Neuron (in vitro differentiated cells): ENCODE measurements at regions not wholly inside any gene's neighbourhood (a gene's known extent, or its start where the extent isn't known, plus 50 kb on each side); places are given as distances from the start of the nearest gene placed in this dataset.

Source experiments
- H2AFZ ChIP-seq: one replicate; pipeline ENCODE4 v1.6.1; 2013; ENCODE audit warnings: low read depth, mild to moderate bottlenecking, inconsistent platforms, low read length, moderate library complexity
- H3K27me3 ChIP-seq: one replicate; pipeline ENCODE4 v1.6.1; 2013; ENCODE audit warnings: low read length; ENCODE audit not compliant: insufficient read depth
- H3K36me3 ChIP-seq: one replicate; pipeline ENCODE4 v1.6.1; 2013; ENCODE audit warnings: low read length; ENCODE audit not compliant: insufficient read depth
- H3K4me1 ChIP-seq: one replicate; pipeline ENCODE4 v1.6.1; 2013; ENCODE audit warnings: low read length; ENCODE audit not compliant: insufficient read depth
- H3K4me3 ChIP-seq: 2 replicates; pipeline ENCODE4 v1.5.1; 2013; ENCODE audit warnings: mild to moderate bottlenecking, low read length, moderate library complexity
- H3K9me3 ChIP-seq: one replicate; pipeline ENCODE4 v1.6.1; 2013; ENCODE audit warnings: low read length

GRCh38 chrX:9231491-9231890 is 197.6 kb upstream of the FAM9B start:
- H3K4me3 ChIP-seq, result no peak overlapping the region
- H3K4me1 ChIP-seq, result no peaks in the 10 kb centered on the region
- no peaks in the 10 kb centered on the region for H3K9me3 ChIP-seq

GRCh38 chrX:9233141-9233540 is 199.2 kb upstream of the FAM9B start:
- Histone ChIP-seq H3K4me1 (no peaks in the 10 kb centered on the region), H3K27me3 (no peaks in the 10 kb centered on the region), H3K36me3 (no peaks in the 10 kb centered on the region), H3K9me3 (no peaks in the 10 kb centered on the region), H2AFZ (no peak overlapping the region), H3K4me3 (no peak overlapping the region)

More at GRCh38 chrX:9231491-9231890, 197.6 kb upstream of the FAM9B start:
- Histone ChIP-seq H3K27me3 (no peaks in the 10 kb centered on the region), H3K36me3 (no peaks in the 10 kb centered on the region), H2AFZ (no peak overlapping the region)

GRCh38 chrX:9234315-9234714 is 200.4 kb upstream of the FAM9B start:
- no peak overlapping the region for H2AFZ ChIP-seq
- H3K4me1 ChIP-seq, result no peaks in the 10 kb centered on the region
- H3K36me3 ChIP-seq, result no peaks in the 10 kb centered on the region
- H3K4me3 ChIP-seq, result no peak overlapping the region
- no peaks in the 10 kb centered on the region for H3K27me3 ChIP-seq
- no peaks in the 10 kb centered on the region for H3K9me3 ChIP-seq

- H2AFZ ChIP-seq, result no peak overlapping the region
Observed at GRCh38 chrX:9235722-9236121, 201.8 kb upstream of the FAM9B start.

GRCh38 chrX:9240956-9241355 is 207.0 kb upstream of the FAM9B start:
- no peak overlapping the region for H2AFZ ChIP-seq
- no peak overlapping the region for H3K4me3 ChIP-seq
- no peaks in the 10 kb centered on the region for H3K9me3 ChIP-seq
- no peaks in the 10 kb centered on the region for H3K36me3 ChIP-seq
- no peaks in the 10 kb centered on the region for H3K4me1 ChIP-seq
- no peaks in the 10 kb centered on the region for H3K27me3 ChIP-seq

More at GRCh38 chrX:9235722-9236121, 201.8 kb upstream of the FAM9B start:
- Histone ChIP-seq H3K4me3 (no peak overlapping the region), H3K9me3 (no peaks in the 10 kb centered on the region), H3K27me3 (no peaks in the 10 kb centered on the region), H3K36me3 (no peaks in the 10 kb centered on the region), H3K4me1 (no peaks in the 10 kb centered on the region)

- H3K4me1 ChIP-seq, result no peaks in the 10 kb centered on the region
- no peak overlapping the region for H2AFZ ChIP-seq
- H3K27me3 ChIP-seq, result no peaks in the 10 kb centered on the region
- no peak overlapping the region for H3K4me3 ChIP-seq
- no peaks in the 10 kb centered on the region for H3K9me3 ChIP-seq
- H3K36me3 ChIP-seq, result no peaks in the 10 kb centered on the region
Observed at GRCh38 chrX:9241427-9241826, 207.5 kb upstream of the FAM9B start.

- no peaks in the 10 kb centered on the region for H3K9me3 ChIP-seq
- H2AFZ ChIP-seq, result no peak overlapping the region
- H3K27me3 ChIP-seq, result no peaks in the 10 kb centered on the region
- no peak overlapping the region for H3K4me3 ChIP-seq
- no peaks in the 10 kb centered on the region for H3K4me1 ChIP-seq
- no peaks in the 10 kb centered on the region for H3K36me3 ChIP-seq
Observed at GRCh38 chrX:9249051-9249846, 215.3 kb upstream of the FAM9B start.

GRCh38 chrX:9252182-9252581 is 212.7 kb upstream of the TBL1X start:
- no peaks in the 10 kb centered on the region for H3K27me3 ChIP-seq
- H3K9me3 ChIP-seq, result no peaks in the 10 kb centered on the region
- H3K4me3 ChIP-seq, result no peak overlapping the region

GRCh38 chrX:9253211-9253610 is 211.6 kb upstream of the TBL1X start:
- no peaks in the 10 kb centered on the region for H3K9me3 ChIP-seq
- no peaks in the 10 kb centered on the region for H3K36me3 ChIP-seq
- no peak overlapping the region for H3K4me3 ChIP-seq
- H3K27me3 ChIP-seq, result no peaks in the 10 kb centered on the region
- no peaks in the 10 kb centered on the region for H3K4me1 ChIP-seq
- H2AFZ ChIP-seq, result no peak overlapping the region

More at GRCh38 chrX:9252182-9252581, 212.7 kb upstream of the TBL1X start:
- Histone ChIP-seq H3K4me1 (no peaks in the 10 kb centered on the region), H2AFZ (no peak overlapping the region), H3K36me3 (no peaks in the 10 kb centered on the region)

- Histone ChIP-seq H3K4me3 (no peak overlapping the region), H3K27me3 (no peaks in the 10 kb centered on the region), H3K4me1 (no peaks in the 10 kb centered on the region), H3K9me3 (no peaks in the 10 kb centered on the region), H3K36me3 (no peaks in the 10 kb centered on the region), H2AFZ (no peak overlapping the region)
Observed at GRCh38 chrX:9257718-9258420, 207.0 kb upstream of the TBL1X start.

- Histone ChIP-seq H3K4me1 (no peaks in the 10 kb centered on the region), H2AFZ (no peak overlapping the region), H3K4me3 (no peak overlapping the region), H3K27me3 (no peaks in the 10 kb centered on the region), H3K36me3 (no peaks in the 10 kb centered on the region), H3K9me3 (no peaks in the 10 kb centered on the region)
Observed at GRCh38 chrX:9258421-9259104, 206.3 kb upstream of the TBL1X start.

GRCh38 chrX:9260603-9261002 is 204.3 kb upstream of the TBL1X start:
- Histone ChIP-seq H3K9me3 (no peaks in the 10 kb centered on the region), H3K36me3 (no peaks in the 10 kb centered on the region), H3K4me1 (no peaks in the 10 kb centered on the region), H3K4me3 (no peak overlapping the region), H2AFZ (no peak overlapping the region), H3K27me3 (no peaks in the 10 kb centered on the region)

GRCh38 chrX:9267415-9267814 is 197.4 kb upstream of the TBL1X start:
- Histone ChIP-seq H3K9me3 (no peaks in the 10 kb centered on the region), H3K4me1 (no peaks in the 10 kb centered on the region), H3K27me3 (no peaks in the 10 kb centered on the region), H3K36me3 (no peaks in the 10 kb centered on the region), H2AFZ (no peak overlapping the region), H3K4me3 (no peak overlapping the region)
